RWPE2 (cell line): ENCODE measurements at regions not wholly inside any gene's neighbourhood (a gene's known extent, or its start where the extent isn't known, plus 50 kb on each side); places are given as distances from the start of the nearest gene placed in this dataset.

ENCODE experiments used
- ATAC-seq: fragments of 200-7000 bp; cut with Tn5 transposase; 3 replicates; pipeline ENCODE4 v1.9.1; 2021; ENCODE audit warnings: low read depth
- DNase-seq: peaks from one replicate; pipeline ENCODE4 v3.0.0-alpha.2; 2020; ENCODE audit warnings: low spot score
- H3K27ac ChIP-seq: fragments of 450-650 bp; 2 replicates; pipeline ENCODE4 v1.5.1; 2017; ENCODE audit warnings: mild to moderate bottlenecking; ENCODE audit not compliant: poor library complexity, severe bottlenecking
- H3K27me3 ChIP-seq: fragments of 250-450 bp; sonication (Bioruptor Pico); 2 replicates; pipeline ENCODE4 v1.5.1; 2021; ENCODE audit warnings: mild to moderate bottlenecking, moderate library complexity; ENCODE audit not compliant: insufficient read depth, poor library complexity, severe bottlenecking
- H3K36me3 ChIP-seq: fragments of 250-450 bp; sonication (Bioruptor Pico); 2 replicates; pipeline ENCODE4 v1.5.1; 2020; ENCODE audit warnings: low read depth, mild to moderate bottlenecking, moderate library complexity
- H3K4me1 ChIP-seq: fragments of 250-450 bp; sonication (Bioruptor Pico); 2 replicates; pipeline ENCODE4 v1.5.1; 2021; ENCODE audit warnings: mild to moderate bottlenecking, moderate library complexity; ENCODE audit not compliant: insufficient read depth, poor library complexity, severe bottlenecking
- H3K4me3 ChIP-seq: fragments of 250-450 bp; sonication (Bioruptor Pico); 2 replicates; pipeline ENCODE4 v1.5.1; 2021; ENCODE audit warnings: mild to moderate bottlenecking, moderate library complexity; ENCODE audit not compliant: severe bottlenecking
- H3K9me3 ChIP-seq: fragments of 250-450 bp; sonication (Bioruptor Pico); 2 replicates; pipeline ENCODE4 v1.5.1; 2021; ENCODE audit warnings: mild to moderate bottlenecking, moderate library complexity; ENCODE audit not compliant: severe bottlenecking
- TF ChIP-seq, protein P1 (sequence below): fragments of 450-650 bp; IDR thresholded peaks from one replicate; pipeline ENCODE4 v1.5.1; 2017; ENCODE audit warnings: mild to moderate bottlenecking, moderate library complexity; ENCODE audit not compliant: poor library complexity, severe bottlenecking

DNA sequence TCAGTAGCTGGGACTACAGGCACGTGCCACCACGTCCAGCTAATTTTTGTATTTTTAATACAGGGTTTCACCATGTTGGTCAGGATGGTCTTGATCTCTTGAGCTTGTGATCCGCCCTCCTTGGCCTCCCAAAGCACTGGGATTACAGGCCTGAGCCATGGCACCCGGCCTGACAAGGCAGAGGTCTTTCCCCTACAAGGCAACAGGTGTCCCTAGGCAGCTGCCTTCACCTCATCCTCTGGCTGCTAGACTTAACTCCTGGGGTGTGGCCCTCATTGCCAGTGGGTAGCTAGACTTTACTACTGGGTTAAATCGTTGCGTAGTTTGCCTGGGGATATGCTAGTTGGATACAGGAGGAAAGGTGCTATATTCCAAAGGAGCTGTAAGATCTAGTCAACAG is 81.4 kb downstream of the CHRD start:
- H3K4me1 ChIP-seq = no peaks in the 10 kb centered on the region
- TF ChIP-seq, protein P1, sequence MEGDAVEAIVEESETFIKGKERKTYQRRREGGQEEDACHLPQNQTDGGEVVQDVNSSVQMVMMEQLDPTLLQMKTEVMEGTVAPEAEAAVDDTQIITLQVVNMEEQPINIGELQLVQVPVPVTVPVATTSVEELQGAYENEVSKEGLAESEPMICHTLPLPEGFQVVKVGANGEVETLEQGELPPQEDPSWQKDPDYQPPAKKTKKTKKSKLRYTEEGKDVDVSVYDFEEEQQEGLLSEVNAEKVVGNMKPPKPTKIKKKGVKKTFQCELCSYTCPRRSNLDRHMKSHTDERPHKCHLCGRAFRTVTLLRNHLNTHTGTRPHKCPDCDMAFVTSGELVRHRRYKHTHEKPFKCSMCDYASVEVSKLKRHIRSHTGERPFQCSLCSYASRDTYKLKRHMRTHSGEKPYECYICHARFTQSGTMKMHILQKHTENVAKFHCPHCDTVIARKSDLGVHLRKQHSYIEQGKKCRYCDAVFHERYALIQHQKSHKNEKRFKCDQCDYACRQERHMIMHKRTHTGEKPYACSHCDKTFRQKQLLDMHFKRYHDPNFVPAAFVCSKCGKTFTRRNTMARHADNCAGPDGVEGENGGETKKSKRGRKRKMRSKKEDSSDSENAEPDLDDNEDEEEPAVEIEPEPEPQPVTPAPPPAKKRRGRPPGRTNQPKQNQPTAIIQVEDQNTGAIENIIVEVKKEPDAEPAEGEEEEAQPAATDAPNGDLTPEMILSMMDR = no peak
- DNase-seq (no peak), ATAC-seq (no peak)
- no peaks in the 10 kb centered on the region for H3K36me3 ChIP-seq
- H3K27me3 ChIP-seq = no peaks in the 10 kb centered on the region
- no peak overlapping the region for H3K4me3 ChIP-seq
- H3K27ac ChIP-seq = no peak overlapping the region
- no peaks in the 10 kb centered on the region for H3K9me3 ChIP-seq

DNA sequence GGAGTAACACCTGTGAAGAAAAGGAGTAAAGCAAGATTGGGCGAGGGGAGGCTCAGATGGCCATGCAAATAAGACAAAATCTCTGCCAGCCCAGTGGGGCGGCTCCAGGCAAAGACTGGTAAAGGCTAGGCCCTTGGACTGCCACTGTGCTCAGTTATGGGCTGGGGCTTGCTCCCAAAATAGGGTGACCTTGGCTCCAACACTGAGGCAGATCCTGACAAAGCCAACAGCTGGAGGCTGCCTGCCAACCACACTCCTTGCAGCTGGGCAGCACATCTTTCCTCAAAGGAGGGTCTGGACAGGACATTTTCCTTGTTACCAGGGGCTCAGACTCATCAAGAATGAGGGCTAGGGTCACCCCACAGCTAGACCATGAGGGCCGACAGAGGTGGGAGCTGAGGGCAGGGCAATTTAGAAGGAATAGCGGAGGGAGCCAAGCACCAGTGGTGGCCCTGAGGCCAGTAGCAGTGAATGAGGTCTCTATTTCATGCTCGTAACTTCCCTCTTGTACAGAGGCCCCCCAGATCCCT is 86.1 kb downstream of the CHRD start:
- H3K4me1 ChIP-seq = no peaks in the 10 kb centered on the region
- H3K27ac ChIP-seq = no peak overlapping the region
- ATAC-seq = no peak
- TF ChIP-seq, protein P1 = no peak
- H3K4me3 ChIP-seq = no peak overlapping the region
- H3K27me3 ChIP-seq = no peaks in the 10 kb centered on the region
- no peak for DNase-seq
- H3K9me3 ChIP-seq = no peaks in the 10 kb centered on the region
- H3K36me3 ChIP-seq = no peaks in the 10 kb centered on the region

DNA sequence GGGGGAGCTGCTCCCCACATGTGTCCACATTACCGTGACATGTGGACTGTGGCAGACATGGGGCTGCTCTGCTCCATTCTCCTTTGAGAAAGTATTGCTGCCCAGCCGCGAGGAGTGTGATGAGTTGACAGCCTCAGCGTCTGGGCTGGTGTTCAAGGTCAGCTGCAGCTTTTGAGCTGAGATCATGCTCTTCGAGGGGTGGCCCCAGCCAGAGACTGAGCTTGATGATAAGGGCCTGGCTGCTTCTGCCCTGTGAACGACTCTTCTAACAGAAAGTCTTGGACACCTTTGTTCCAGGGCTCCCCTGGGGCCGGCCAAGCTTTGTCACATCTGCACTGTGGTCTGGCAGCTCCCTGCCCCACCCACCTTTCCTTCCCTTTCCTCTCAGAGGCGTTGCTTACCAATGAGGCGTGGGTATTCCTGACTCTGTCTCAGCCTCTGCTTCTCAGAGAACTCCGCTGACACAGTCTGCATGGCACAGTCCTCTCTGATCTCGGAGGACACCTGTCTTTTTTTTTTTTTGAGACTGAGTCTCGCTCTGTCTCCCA is 86.6 kb downstream of the CHRD start:
- Histone ChIP-seq H3K9me3 (no peaks in the 10 kb centered on the region), H3K27me3 (no peaks in the 10 kb centered on the region), H3K4me1 (peaks cover 2% of the 10 kb centered on the region), H3K36me3 (no peaks in the 10 kb centered on the region), H3K27ac (no peak overlapping the region), H3K4me3 (no peak overlapping the region)
- no peak for DNase-seq
- ATAC-seq = no peak
- TF ChIP-seq, protein P1 = no peak

DNA sequence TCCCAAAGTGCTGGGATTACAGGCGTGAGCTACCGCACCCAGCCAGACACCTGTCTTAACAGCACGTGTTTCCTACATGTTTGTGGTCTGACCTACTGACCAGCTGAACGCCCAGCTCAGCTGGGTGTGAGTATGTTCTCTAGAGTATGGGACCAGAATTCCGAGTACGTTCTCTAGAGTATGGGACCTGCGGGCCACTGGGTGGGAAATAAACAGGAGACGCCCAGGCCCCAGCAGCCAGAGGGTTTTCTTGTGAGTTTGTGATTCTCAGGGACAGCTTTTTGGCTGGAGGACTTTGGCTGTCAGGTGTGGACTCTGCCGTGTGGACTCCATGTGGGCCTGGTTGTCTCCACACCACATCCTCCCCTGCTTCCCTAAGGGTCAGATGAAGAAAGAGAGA is 87.3 kb downstream of the CHRD start:
- no peak overlapping the region for H3K4me3 ChIP-seq
- TF ChIP-seq, protein P1 = no peak
- no peak for ATAC-seq

DNA sequence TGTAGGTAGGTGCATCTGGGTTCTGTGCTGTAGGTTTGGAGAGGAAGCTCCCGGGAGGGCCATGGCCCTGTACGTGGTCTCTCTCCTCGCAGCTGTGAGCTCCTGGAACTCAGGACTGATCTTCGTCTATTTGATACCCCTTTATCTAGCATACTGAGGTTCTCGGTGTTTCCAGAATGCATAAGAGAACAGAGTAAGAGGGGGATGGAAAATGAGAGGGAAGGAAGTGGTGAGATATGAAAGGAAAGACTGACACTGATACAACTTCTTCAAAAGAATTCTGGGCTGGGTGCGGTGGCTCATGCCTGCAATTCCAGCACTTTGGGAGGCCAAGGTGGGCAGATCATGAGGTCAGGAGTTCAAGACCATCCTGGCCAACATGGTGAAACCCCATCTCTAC is 90.7 kb downstream of the CHRD start:
- ATAC-seq (no peak), DNase-seq (no peak)
- no peaks in the 10 kb centered on the region for H3K27me3 ChIP-seq
- H3K4me3 ChIP-seq = no peak overlapping the region
- peaks cover 8% of the 10 kb centered on the region for H3K4me1 ChIP-seq
- no peak overlapping the region for H3K27ac ChIP-seq
- H3K36me3 ChIP-seq = no peaks in the 10 kb centered on the region
- TF ChIP-seq, protein P1 = no peak
- H3K9me3 ChIP-seq = no peaks in the 10 kb centered on the region

More for the DNA sequence above, 87.3 kb downstream of the CHRD start:
- H3K27me3 ChIP-seq = no peaks in the 10 kb centered on the region
- H3K9me3 ChIP-seq = no peaks in the 10 kb centered on the region
- H3K36me3 ChIP-seq = no peaks in the 10 kb centered on the region
- DNase-seq = no peak
- no peak overlapping the region for H3K27ac ChIP-seq
- peaks cover 8% of the 10 kb centered on the region for H3K4me1 ChIP-seq
